Mesothelial cell of epicardium (in vitro differentiated cells): ENCODE measurements at regions not wholly inside any gene's neighbourhood (a gene's known extent, or its start where the extent isn't known, plus 50 kb on each side); places are given as distances from the start of the nearest gene placed in this dataset.

Experiments
- DNase-seq, 2 experiments: peaks; one replicate each; pipeline ENCODE4 v3.0.0; 2021; ENCODE audit warnings: low spot score in 2 of 2; ENCODE audit not compliant: unreplicated experiment in 2 of 2
- H3K27ac Mint-ChIP-seq: 2 replicates; pipeline ENCODE4 v1.8.0; 2021; ENCODE audit warnings: mixed read lengths
- H3K27me3 Mint-ChIP-seq: 2 replicates; pipeline ENCODE4 v1.8.0; 2021; ENCODE audit warnings: low read depth, mixed read lengths
- H3K36me3 Mint-ChIP-seq: 2 replicates; pipeline ENCODE4 v1.8.0; 2021; ENCODE audit warnings: mixed read lengths
- H3K4me1 Mint-ChIP-seq: 2 replicates; pipeline ENCODE4 v1.8.0; 2021; ENCODE audit warnings: mixed read lengths
- H3K4me3 Mint-ChIP-seq: 2 replicates; pipeline ENCODE4 v1.8.0; 2021; ENCODE audit warnings: mild to moderate bottlenecking, moderate library complexity, mixed read lengths
- H3K9me3 Mint-ChIP-seq: 2 replicates; pipeline ENCODE4 v1.8.0; 2021; ENCODE audit warnings: mixed read lengths
- CTCF ChIP-seq: fragments of 200-600 bp; sonication (generic); IDR thresholded peaks from one replicate; pipeline ENCODE4 v1.5.0; 2021; ENCODE audit warnings: antibody characterized with exemption; ENCODE audit not compliant: unreplicated experiment

GRCh38 chrX:42680666-42681065, 97.3 kb downstream of the PPP1R2C start:
- Mint-ChIP-seq H3K27me3 (no peaks in the 10 kb centered on the region), H3K9me3 (peaks cover 7% of the 10 kb centered on the region), H3K4me3 (no peak overlapping the region), H3K4me1 (peaks cover 3% of the 10 kb centered on the region), H3K36me3 (no peaks in the 10 kb centered on the region), H3K27ac (peak overlapping the region; percentile 66)
- no peak for DNase-seq
- TF ChIP-seq CTCF = no peak

DNA sequence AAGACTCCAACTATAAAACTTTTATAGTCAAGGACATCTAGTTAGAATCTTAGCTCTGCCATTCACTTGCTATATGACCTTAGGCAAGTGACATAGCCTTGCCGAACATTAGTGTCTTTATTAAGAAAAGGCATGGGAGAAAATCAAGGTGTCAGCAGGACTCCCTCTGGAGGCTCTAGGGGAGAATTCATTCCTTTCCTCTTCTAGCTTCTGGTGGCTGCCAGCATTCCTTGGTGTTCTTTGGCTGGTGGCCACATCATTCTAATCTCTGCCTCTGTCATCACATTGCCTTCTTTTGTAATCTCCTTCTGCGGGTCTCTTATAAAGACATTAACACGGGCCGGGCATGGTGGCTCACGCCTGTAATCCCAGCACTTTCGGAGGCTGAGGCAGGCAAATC, 99.8 kb downstream of the PPP1R2C start:
- no peaks in the 10 kb centered on the region for H3K27me3 Mint-ChIP-seq
- H3K4me1 Mint-ChIP-seq = peaks cover 3% of the 10 kb centered on the region
- TF ChIP-seq CTCF = no peak
- H3K36me3 Mint-ChIP-seq = no peaks in the 10 kb centered on the region
- no peak overlapping the region for H3K4me3 Mint-ChIP-seq
- H3K9me3 Mint-ChIP-seq = no peaks in the 10 kb centered on the region
- no peak overlapping the region for H3K27ac Mint-ChIP-seq
- DNase-seq = no peak

DNA sequence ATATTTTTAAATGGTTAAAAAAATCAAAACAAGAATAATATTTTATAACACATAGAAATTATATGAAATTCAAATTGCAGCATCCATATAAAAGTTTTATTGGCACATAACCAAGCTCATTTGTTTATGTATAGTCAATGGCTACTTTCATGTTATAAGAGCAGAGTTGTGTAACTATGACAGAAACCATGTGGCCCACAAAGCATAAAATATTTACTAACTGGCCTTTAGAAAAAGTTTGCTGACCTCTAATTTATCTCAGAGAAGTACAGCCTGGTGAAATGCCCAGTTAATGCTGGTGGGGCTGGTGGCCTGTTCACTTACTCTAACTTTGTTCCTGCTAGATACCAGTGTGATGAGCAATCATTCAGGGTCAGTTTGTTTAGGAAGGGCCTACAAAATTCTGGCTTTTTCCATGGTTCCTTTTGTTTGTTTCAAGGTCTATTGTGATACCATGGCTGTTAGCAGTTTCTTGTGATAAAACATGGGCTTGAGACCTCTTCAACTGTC, 104.6 kb downstream of the PPP1R2C start:
- no peaks in the 10 kb centered on the region for H3K27me3 Mint-ChIP-seq
- DNase-seq = no peak
- H3K4me1 Mint-ChIP-seq = no peaks in the 10 kb centered on the region
- peaks cover 35% of the 10 kb centered on the region for H3K9me3 Mint-ChIP-seq
- no peak overlapping the region for H3K4me3 Mint-ChIP-seq
- no peak for TF ChIP-seq CTCF
- no peaks in the 10 kb centered on the region for H3K36me3 Mint-ChIP-seq
- no peak overlapping the region for H3K27ac Mint-ChIP-seq

DNA sequence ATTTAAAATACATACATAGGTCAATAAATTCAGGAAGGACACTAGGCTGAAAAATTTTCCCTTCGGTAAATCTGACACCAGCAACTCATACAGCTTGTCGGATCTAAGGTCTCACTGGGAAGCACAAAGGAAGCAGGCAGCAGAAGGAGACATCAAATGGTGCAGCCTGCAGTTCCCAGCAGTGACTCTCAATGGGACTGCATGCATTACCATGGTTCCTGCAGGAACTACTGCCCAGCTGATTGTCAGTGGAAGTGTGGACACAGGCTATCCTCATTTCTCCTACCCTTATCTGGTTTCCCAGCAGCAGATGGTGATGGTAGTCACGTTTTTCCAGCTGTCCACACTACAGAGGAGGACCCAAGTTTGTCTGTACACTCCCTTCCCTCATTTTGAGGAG, 113.3 kb downstream of the PPP1R2C start:
- no peak for TF ChIP-seq CTCF
- Mint-ChIP-seq H3K36me3 (no peaks in the 10 kb centered on the region), H3K27ac (no peak overlapping the region), H3K9me3 (peaks cover 36% of the 10 kb centered on the region), H3K4me1 (no peaks in the 10 kb centered on the region), H3K4me3 (no peak overlapping the region), H3K27me3 (no peaks in the 10 kb centered on the region)
- DNase-seq = no peak

DNA sequence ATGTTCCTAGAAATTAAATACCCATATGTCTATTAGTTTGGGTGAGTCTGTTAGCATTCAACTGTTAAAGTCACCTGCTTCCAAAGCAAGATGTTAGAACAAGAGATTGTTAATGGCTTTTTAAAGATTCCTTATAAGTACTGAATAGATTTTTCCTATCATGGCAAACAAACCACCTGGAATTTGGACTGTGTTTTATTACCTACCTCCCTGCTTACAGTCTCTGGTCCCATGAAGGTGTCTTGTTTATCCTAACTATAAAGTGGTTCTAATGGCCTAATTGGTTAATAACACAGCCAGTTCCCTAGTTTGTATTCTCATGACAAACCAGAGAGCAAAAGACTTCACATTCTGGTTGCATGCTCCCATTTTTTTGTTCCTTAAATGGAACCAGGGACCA, 149.5 kb downstream of the PPP1R2C start:
- Mint-ChIP-seq H3K27ac (no peak overlapping the region), H3K4me1 (no peaks in the 10 kb centered on the region), H3K9me3 (peaks cover 4% of the 10 kb centered on the region), H3K36me3 (no peaks in the 10 kb centered on the region), H3K27me3 (no peaks in the 10 kb centered on the region), H3K4me3 (no peak overlapping the region)
- DNase-seq = no peak
- no peak for TF ChIP-seq CTCF

GRCh38 chrX:42627891-42628290, 150.1 kb downstream of the PPP1R2C start:
- no peaks in the 10 kb centered on the region for H3K27me3 Mint-ChIP-seq
- peaks cover 4% of the 10 kb centered on the region for H3K9me3 Mint-ChIP-seq
- H3K4me1 Mint-ChIP-seq = no peaks in the 10 kb centered on the region
- DNase-seq = no peak
- H3K4me3 Mint-ChIP-seq = no peak overlapping the region
- no peak for TF ChIP-seq CTCF
- H3K36me3 Mint-ChIP-seq = no peaks in the 10 kb centered on the region
- H3K27ac Mint-ChIP-seq = no peak overlapping the region
